Gastroesophageal sphincter (tissue), 3 donors: ENCODE measurements at regions not wholly inside any gene's neighbourhood (a gene's known extent, or its start where the extent isn't known, plus 50 kb on each side); places are given as distances from the start of the nearest gene placed in this dataset.

Experiments
- EP300 ChIP-seq: sonication (generic); formaldehyde crosslinking; IDR thresholded peaks from one replicate; pipeline ENCODE4 v1.6.1; 2017; ENCODE audit warnings: antibody characterized with exemption, mild to moderate bottlenecking
- POLR2A ChIP-seq, 2 donors: fragments of 450-650 bp; IDR thresholded peaks; one replicate each; pipeline ENCODE4 v1.6.1; 2017; ENCODE audit warnings: antibody characterized with exemption in 2 of 2, mild to moderate bottlenecking in 2 of 2, moderate library complexity in 1 of 2
- TF ChIP-seq, protein P1 (sequence below), 4 experiments: fragments of 200-600 bp in 2 of 4; fragments of 450-650 bp in 2 of 4; sonication (generic) in 1 of 4; IDR thresholded peaks; one replicate each; pipeline ENCODE4 v1.5.1; 2017 to 2019; ENCODE audit warnings: antibody characterized with exemption in 4 of 4, mild to moderate bottlenecking in 2 of 4, moderate library complexity in 2 of 4

GRCh38 chr11:37323843-37324242, 725.8 kb upstream of the RAG2 start:
- TF ChIP-seq POLR2A (IDR thresholded peaks at IDR 0.05) (no peak), EP300 (no peak)
- TF ChIP-seq, protein P1, sequence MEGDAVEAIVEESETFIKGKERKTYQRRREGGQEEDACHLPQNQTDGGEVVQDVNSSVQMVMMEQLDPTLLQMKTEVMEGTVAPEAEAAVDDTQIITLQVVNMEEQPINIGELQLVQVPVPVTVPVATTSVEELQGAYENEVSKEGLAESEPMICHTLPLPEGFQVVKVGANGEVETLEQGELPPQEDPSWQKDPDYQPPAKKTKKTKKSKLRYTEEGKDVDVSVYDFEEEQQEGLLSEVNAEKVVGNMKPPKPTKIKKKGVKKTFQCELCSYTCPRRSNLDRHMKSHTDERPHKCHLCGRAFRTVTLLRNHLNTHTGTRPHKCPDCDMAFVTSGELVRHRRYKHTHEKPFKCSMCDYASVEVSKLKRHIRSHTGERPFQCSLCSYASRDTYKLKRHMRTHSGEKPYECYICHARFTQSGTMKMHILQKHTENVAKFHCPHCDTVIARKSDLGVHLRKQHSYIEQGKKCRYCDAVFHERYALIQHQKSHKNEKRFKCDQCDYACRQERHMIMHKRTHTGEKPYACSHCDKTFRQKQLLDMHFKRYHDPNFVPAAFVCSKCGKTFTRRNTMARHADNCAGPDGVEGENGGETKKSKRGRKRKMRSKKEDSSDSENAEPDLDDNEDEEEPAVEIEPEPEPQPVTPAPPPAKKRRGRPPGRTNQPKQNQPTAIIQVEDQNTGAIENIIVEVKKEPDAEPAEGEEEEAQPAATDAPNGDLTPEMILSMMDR (IDR thresholded peaks at IDR 0.05), result no peak
